ENCODE measurements at regions not wholly inside any gene's neighbourhood (a gene's known extent, or its start where the extent isn't known, plus 50 kb on each side); places are given as distances from the start of the nearest gene placed in this dataset.
"Not testable (repeated sequence)": the region's sequence is repeated elsewhere in the genome, so short reads cannot be mapped to it uniquely, and the experiment has no call there.

GRCh38 chr12:38204831-38205230 lies 111.7 kb upstream of the ALG10B start:
- H3K79me2 ChIP-seq (ENCODE audit: low read depth): no peaks in the 10 kb centered on the region
- TF ChIP-seq CTCF (IDR thresholded peaks at IDR 0.05) (no peak), EZH2 (IDR thresholded peaks at IDR 0.05) (no peak), EZH2phosphoT487 (IDR thresholded peaks at IDR 0.05) (no peak)
- no peaks in the 10 kb centered on the region for H4K20me1 ChIP-seq (ENCODE audit: low read depth)
- Mint-ChIP-seq H3K27ac (no peak overlapping the region), H3K4me1 (no peaks in the 10 kb centered on the region), H3K4me3 (no peak overlapping the region), H3K36me3 (no peaks in the 10 kb centered on the region), H3K27me3 (ENCODE audit: insufficient read depth, low read depth) (peaks cover 3% of the 10 kb centered on the region), H3K9me3 (peaks cover 35% of the 10 kb centered on the region)
- no peaks in the 10 kb centered on the region for H3K9me3 ChIP-seq (ENCODE audit: low read depth)
- no peak overlapping the region for H2AFZ ChIP-seq (replicated peaks)
- H3F3A ChIP-seq (ENCODE audit: low read depth): no peaks in the 10 kb centered on the region
- no peak overlapping the region for H3K9ac ChIP-seq
- H3K4me3 ChIP-seq: no peak overlapping the region
- no peak for DNase-seq (ENCODE audit: low spot score)
- H3K36me3 ChIP-seq: no peaks in the 10 kb centered on the region
- no peak overlapping the region for H3K4me2 ChIP-seq
- H3K27me3 ChIP-seq: no peaks in the 10 kb centered on the region
- H3K4me1 ChIP-seq: no peaks in the 10 kb centered on the region
- H3K27ac ChIP-seq: no peak overlapping the region

GRCh38 chr12:38222011-38222410 lies 94.6 kb upstream of the ALG10B start:
- H3K9me3 Mint-ChIP-seq: peaks cover 8% of the 10 kb centered on the region
- no peak overlapping the region for H3K27ac Mint-ChIP-seq
- no peak overlapping the region for H3K4me3 ChIP-seq
- H3K27ac ChIP-seq: no peak overlapping the region
- H3K4me1 ChIP-seq: no peaks in the 10 kb centered on the region
- H3K9ac ChIP-seq: no peak overlapping the region
- DNase-seq (ENCODE audit: low spot score): no peak
- H3K27me3 ChIP-seq: no peaks in the 10 kb centered on the region
- H3K4me2 ChIP-seq: no peak overlapping the region
- H3K4me1 Mint-ChIP-seq: no peaks in the 10 kb centered on the region
- peaks cover 27% of the 10 kb centered on the region for H3K9me3 ChIP-seq (ENCODE audit: low read depth)
- no peaks in the 10 kb centered on the region for H3F3A ChIP-seq (ENCODE audit: low read depth)
- H3K79me2 ChIP-seq (ENCODE audit: low read depth): no peaks in the 10 kb centered on the region
- TF ChIP-seq EZH2 (IDR thresholded peaks at IDR 0.05) (no peak), EZH2phosphoT487 (IDR thresholded peaks at IDR 0.05) (no peak), CTCF (IDR thresholded peaks at IDR 0.05) (no peak)
- no peak overlapping the region for H2AFZ ChIP-seq (replicated peaks)
- H3K4me3 Mint-ChIP-seq: no peak overlapping the region
- no peaks in the 10 kb centered on the region for H3K36me3 Mint-ChIP-seq
- H3K27me3 Mint-ChIP-seq (ENCODE audit: insufficient read depth, low read depth): no peaks in the 10 kb centered on the region
- H3K36me3 ChIP-seq: no peaks in the 10 kb centered on the region
- H4K20me1 ChIP-seq (ENCODE audit: low read depth): no peaks in the 10 kb centered on the region

- not testable (repeated sequence) for H3K36me3 Mint-ChIP-seq; DNase-seq (ENCODE audit: low spot score); H3K4me1 ChIP-seq; H3K27ac Mint-ChIP-seq; H3K9me3 Mint-ChIP-seq; H4K20me1 ChIP-seq (ENCODE audit: low read depth); H3K27me3 ChIP-seq; H3K4me2 ChIP-seq; H3K4me3 Mint-ChIP-seq; H3F3A ChIP-seq (ENCODE audit: low read depth); H3K4me1 Mint-ChIP-seq; H2AFZ ChIP-seq (replicated peaks); H3K27me3 Mint-ChIP-seq (ENCODE audit: insufficient read depth, low read depth); H3K9ac ChIP-seq; H3K79me2 ChIP-seq (ENCODE audit: low read depth); H3K27ac ChIP-seq; H3K36me3 ChIP-seq; H3K4me3 ChIP-seq
- H3K9me3 ChIP-seq (ENCODE audit: low read depth): peaks cover 28% of the 10 kb centered on the region
Measured at GRCh38 chr12:38238328-38238727, 78.2 kb upstream of the ALG10B start.

GRCh38 chr12:38253778-38254177 lies 62.8 kb upstream of the ALG10B start:
- no peaks in the 10 kb centered on the region for H3K36me3 ChIP-seq
- no peaks in the 10 kb centered on the region for H3K27me3 Mint-ChIP-seq (ENCODE audit: insufficient read depth, low read depth)
- no peaks in the 10 kb centered on the region for H3K4me1 ChIP-seq
- no peak overlapping the region for H3K4me3 ChIP-seq
- no peak overlapping the region for H2AFZ ChIP-seq (replicated peaks)
- H4K20me1 ChIP-seq (ENCODE audit: low read depth): no peaks in the 10 kb centered on the region
- no peaks in the 10 kb centered on the region for H3K36me3 Mint-ChIP-seq
- H3K27me3 ChIP-seq: no peaks in the 10 kb centered on the region
- no peak for DNase-seq (ENCODE audit: low spot score)
- H3K27ac Mint-ChIP-seq: no peak overlapping the region
- H3F3A ChIP-seq (ENCODE audit: low read depth): no peaks in the 10 kb centered on the region
- no peak overlapping the region for H3K27ac ChIP-seq
- H3K4me1 Mint-ChIP-seq: no peaks in the 10 kb centered on the region
- no peak overlapping the region for H3K4me3 Mint-ChIP-seq
- no peak overlapping the region for H3K9ac ChIP-seq
- peaks cover 5% of the 10 kb centered on the region for H3K9me3 Mint-ChIP-seq
- no peak overlapping the region for H3K4me2 ChIP-seq
- peaks cover 36% of the 10 kb centered on the region for H3K9me3 ChIP-seq (ENCODE audit: low read depth)
- TF ChIP-seq EZH2phosphoT487 (IDR thresholded peaks at IDR 0.05) (no peak), CTCF (IDR thresholded peaks at IDR 0.05) (no peak), EZH2 (IDR thresholded peaks at IDR 0.05) (no peak)
- H3K79me2 ChIP-seq (ENCODE audit: low read depth): no peaks in the 10 kb centered on the region
